ENCODE measurements at regions not wholly inside any gene's neighbourhood (a gene's known extent, or its start where the extent isn't known, plus 50 kb on each side); places are given as distances from the start of the nearest gene placed in this dataset.

DNA sequence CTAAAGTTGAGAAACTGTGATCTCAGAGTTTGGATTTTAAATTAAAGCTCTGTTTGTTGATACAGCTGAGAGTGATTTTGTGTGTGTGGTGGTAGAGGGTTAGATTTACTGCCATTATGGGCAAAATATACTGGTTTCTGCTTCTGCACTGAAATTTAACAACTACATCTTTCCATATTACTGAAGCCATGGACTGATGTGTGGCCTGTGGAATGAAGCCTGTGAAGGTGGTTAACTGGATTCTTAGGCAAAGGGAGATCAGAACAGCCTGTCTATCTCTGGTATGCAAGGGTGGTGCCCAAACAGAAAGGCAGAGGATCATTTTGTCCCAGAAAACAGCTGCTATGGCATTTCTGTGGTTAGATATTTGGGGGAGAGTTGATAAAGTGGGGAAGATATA, 297.3 kb upstream of the THBS1 start:
- TF ChIP-seq, protein P1, sequence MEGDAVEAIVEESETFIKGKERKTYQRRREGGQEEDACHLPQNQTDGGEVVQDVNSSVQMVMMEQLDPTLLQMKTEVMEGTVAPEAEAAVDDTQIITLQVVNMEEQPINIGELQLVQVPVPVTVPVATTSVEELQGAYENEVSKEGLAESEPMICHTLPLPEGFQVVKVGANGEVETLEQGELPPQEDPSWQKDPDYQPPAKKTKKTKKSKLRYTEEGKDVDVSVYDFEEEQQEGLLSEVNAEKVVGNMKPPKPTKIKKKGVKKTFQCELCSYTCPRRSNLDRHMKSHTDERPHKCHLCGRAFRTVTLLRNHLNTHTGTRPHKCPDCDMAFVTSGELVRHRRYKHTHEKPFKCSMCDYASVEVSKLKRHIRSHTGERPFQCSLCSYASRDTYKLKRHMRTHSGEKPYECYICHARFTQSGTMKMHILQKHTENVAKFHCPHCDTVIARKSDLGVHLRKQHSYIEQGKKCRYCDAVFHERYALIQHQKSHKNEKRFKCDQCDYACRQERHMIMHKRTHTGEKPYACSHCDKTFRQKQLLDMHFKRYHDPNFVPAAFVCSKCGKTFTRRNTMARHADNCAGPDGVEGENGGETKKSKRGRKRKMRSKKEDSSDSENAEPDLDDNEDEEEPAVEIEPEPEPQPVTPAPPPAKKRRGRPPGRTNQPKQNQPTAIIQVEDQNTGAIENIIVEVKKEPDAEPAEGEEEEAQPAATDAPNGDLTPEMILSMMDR (IDR thresholded peaks at IDR 0.05 in 4 of 5, conservative IDR thresholded peaks at IDR 0.05 in 1 of 5), result no peak
- no peak for TF ChIP-seq POLR2A (IDR thresholded peaks at IDR 0.05)
